ENCODE measurements at regions not wholly inside any gene's neighbourhood (a gene's known extent, or its start where the extent isn't known, plus 50 kb on each side); places are given as distances from the start of the nearest gene placed in this dataset.

- no peak for TF ChIP-seq CTCF (IDR thresholded peaks at IDR 0.05)
- TF ChIP-seq POLR2A (IDR thresholded peaks at IDR 0.05), result no peak
- TF ChIP-seq EP300 (IDR thresholded peaks at IDR 0.05; ENCODE audit: low read depth), result no peak
These were observed 997.2 kb upstream of the SLIT2 start for GRCh38 chr4:19254486-19254885.

Measured in transverse colon (tissue), 3 donors.